ENCODE measurements at regions not wholly inside any gene's neighbourhood (a gene's known extent, or its start where the extent isn't known, plus 50 kb on each side); places are given as distances from the start of the nearest gene placed in this dataset.

DNA sequence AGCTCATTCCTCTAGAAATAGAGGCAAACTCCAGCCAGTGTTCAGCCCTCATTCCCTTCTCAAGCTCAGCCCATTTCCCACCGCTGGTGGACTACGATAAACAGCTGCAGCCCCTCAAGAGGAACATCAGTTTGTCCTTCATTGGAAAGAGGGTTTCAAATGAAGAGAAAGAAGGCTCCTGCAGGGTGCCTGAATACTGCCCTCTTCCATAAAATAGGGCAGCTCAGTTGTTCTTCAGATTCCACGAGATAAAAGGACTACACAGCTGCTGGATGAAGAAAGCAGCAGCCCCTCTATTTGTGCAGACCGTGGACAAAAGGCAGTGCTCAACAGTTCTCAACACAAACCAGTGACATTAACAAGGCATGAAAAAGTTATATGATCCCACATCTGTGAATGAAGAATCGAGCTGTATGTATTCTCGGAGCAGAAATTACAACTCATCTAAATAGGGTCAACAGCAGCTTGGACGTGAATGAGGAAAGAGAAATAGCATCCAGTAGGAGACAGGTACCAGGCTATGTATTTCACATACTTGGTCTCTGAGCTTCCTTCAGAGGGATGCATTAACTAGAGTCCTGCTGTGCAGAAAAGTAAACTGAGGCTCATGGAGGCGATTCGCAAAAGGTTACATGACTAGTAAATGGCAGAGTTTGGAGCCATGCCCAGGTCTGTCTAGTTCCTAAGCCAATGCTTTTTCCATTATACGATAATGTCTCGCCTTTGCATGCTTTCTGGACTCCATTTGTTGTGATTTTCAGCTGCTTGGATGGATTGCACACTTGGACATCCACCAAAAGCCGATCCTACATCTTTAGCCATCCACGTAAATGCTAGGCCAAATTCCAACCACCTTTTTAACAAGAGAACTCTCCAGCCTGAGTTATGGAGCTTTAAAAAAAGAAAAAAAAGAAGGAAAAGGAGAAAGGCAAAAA is 301.2 kb upstream of the PPARGC1A start:
- Mint-ChIP-seq H3K9me3 (no peaks in the 10 kb centered on the region), H3K27ac (peak overlapping the region; percentile 71 to 91 (median 73)), H3K27me3 (ENCODE audit: low read depth) (peaks cover 6% of the 10 kb centered on the region), H3K36me3 (ENCODE audit: low read depth) (no peaks in the 10 kb centered on the region), H3K4me3 (peak overlapping the region in 1 of 3 experiments; percentile 10), H3K4me1 (peaks cover 24% of the 10 kb centered on the region)
- TF ChIP-seq, protein P1, sequence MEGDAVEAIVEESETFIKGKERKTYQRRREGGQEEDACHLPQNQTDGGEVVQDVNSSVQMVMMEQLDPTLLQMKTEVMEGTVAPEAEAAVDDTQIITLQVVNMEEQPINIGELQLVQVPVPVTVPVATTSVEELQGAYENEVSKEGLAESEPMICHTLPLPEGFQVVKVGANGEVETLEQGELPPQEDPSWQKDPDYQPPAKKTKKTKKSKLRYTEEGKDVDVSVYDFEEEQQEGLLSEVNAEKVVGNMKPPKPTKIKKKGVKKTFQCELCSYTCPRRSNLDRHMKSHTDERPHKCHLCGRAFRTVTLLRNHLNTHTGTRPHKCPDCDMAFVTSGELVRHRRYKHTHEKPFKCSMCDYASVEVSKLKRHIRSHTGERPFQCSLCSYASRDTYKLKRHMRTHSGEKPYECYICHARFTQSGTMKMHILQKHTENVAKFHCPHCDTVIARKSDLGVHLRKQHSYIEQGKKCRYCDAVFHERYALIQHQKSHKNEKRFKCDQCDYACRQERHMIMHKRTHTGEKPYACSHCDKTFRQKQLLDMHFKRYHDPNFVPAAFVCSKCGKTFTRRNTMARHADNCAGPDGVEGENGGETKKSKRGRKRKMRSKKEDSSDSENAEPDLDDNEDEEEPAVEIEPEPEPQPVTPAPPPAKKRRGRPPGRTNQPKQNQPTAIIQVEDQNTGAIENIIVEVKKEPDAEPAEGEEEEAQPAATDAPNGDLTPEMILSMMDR (IDR thresholded peaks at IDR 0.05; ENCODE audit: unreplicated experiment in 3 of 3), result no peak

DNA sequence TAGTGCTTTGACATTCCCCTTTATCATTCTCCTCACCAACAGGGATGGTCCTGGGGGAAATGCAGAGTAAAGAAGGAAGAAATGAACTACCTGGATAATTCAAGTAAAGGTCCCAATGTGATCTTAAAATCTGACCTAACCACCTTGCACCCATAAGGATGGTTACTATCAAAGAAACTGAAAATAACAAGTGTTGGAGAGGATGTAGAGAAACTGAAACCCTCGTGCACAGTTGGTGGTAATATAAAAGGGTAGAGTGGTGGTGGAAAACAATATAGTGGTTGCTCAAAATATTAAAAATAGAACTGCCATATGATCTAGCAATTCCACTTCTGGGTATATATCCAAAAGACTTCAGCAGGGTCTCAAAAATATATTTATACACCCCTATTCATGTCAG is 298.6 kb upstream of the PPARGC1A start:
- Mint-ChIP-seq H3K4me3 (no peak overlapping the region), H3K27ac (no peak overlapping the region), H3K9me3 (no peaks in the 10 kb centered on the region), H3K36me3 (ENCODE audit: low read depth) (no peaks in the 10 kb centered on the region), H3K4me1 (peaks cover 37% of the 10 kb centered on the region), H3K27me3 (ENCODE audit: low read depth) (peaks cover 6% of the 10 kb centered on the region)
- TF ChIP-seq, protein P1 (IDR thresholded peaks at IDR 0.05; ENCODE audit: unreplicated experiment in 3 of 3), result no peak

DNA sequence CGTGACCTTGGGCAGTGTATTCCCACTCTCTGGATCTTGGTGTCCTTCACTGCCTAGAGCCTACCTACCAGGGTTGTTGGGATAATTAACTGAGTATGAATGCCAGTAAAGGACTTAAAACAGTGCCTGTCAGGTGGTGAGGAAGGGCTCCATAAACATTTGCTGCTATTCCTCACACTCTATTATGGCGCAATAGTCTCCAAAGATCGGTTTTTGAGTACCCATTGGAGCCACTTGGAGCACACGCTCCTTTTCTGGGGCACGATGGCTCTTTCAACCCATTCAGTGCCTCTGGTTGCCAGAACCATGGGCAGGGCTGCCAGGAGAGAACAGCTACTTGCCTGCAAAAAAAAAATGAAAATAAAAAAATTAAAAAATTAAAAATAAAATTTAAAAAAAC is 296.6 kb upstream of the PPARGC1A start:
- Mint-ChIP-seq H3K27ac (no peak overlapping the region), H3K4me1 (peaks cover 25% of the 10 kb centered on the region), H3K27me3 (ENCODE audit: low read depth) (peaks cover 6% of the 10 kb centered on the region), H3K9me3 (no peaks in the 10 kb centered on the region), H3K36me3 (ENCODE audit: low read depth) (no peaks in the 10 kb centered on the region), H3K4me3 (no peak overlapping the region)
- TF ChIP-seq, protein P1 (IDR thresholded peaks at IDR 0.05; ENCODE audit: unreplicated experiment in 3 of 3), result no peak

DNA sequence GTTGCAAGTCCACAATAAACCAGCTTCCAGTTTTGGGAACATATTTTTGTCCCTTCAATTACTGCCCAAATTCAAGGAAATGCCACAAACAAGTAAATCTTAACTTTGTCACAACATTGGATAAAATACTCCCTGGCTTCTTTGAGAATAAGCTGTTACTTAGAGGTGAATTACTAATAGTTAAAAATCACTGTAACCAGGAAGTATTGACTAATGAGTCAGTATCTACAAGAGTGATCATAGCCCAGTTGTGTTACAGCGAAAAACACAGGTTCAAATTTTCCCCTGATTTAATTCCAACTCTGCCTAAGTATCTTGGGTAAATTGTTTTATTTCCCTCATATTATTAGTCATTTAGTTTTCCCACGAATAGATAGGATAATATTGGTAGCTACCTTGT is 291.2 kb upstream of the PPARGC1A start:
- peaks cover 5% of the 10 kb centered on the region for H3K9me3 Mint-ChIP-seq

DNA sequence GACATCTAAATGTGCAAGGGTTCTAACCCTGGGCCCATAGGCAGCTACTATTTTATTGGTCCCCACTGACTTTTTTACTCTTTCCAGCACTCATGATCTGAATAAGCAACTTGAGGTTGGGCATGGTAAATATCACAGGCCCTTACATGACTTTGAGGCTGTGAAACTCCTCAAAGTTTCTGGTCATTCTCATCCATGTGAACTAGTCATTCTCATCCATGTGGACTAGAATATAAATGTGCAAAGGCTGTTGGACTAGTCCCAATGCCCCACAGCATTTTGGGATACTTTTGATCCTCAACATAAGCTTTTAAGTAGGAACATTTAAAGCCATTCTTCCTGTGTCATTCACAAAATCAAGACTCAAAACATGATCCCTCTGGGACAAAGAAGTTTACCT is 290.7 kb upstream of the PPARGC1A start:
- Mint-ChIP-seq H3K9me3 (peaks cover 7% of the 10 kb centered on the region), H3K27me3 (ENCODE audit: low read depth) (peaks cover 5% of the 10 kb centered on the region), H3K36me3 (ENCODE audit: low read depth) (no peaks in the 10 kb centered on the region), H3K4me3 (no peak overlapping the region), H3K4me1 (peaks cover 8% of the 10 kb centered on the region), H3K27ac (no peak overlapping the region)
- TF ChIP-seq, protein P1 (IDR thresholded peaks at IDR 0.05; ENCODE audit: unreplicated experiment in 3 of 3), result no peak

More for the DNA sequence above, 291.2 kb upstream of the PPARGC1A start:
- Mint-ChIP-seq H3K27me3 (ENCODE audit: low read depth) (peaks cover 5% of the 10 kb centered on the region), H3K4me3 (no peak overlapping the region), H3K27ac (no peak overlapping the region), H3K36me3 (ENCODE audit: low read depth) (no peaks in the 10 kb centered on the region), H3K4me1 (peaks cover 12% of the 10 kb centered on the region)
- TF ChIP-seq, protein P1 (IDR thresholded peaks at IDR 0.05; ENCODE audit: unreplicated experiment in 3 of 3), result no peak
